ENCODE measurements at regions not wholly inside any gene's neighbourhood (a gene's known extent, or its start where the extent isn't known, plus 50 kb on each side); places are given as distances from the start of the nearest gene placed in this dataset.

GRCh38 chr6:141610741-141611140 is 522.0 kb upstream of the GJE1 start:
- TF ChIP-seq, protein P1, sequence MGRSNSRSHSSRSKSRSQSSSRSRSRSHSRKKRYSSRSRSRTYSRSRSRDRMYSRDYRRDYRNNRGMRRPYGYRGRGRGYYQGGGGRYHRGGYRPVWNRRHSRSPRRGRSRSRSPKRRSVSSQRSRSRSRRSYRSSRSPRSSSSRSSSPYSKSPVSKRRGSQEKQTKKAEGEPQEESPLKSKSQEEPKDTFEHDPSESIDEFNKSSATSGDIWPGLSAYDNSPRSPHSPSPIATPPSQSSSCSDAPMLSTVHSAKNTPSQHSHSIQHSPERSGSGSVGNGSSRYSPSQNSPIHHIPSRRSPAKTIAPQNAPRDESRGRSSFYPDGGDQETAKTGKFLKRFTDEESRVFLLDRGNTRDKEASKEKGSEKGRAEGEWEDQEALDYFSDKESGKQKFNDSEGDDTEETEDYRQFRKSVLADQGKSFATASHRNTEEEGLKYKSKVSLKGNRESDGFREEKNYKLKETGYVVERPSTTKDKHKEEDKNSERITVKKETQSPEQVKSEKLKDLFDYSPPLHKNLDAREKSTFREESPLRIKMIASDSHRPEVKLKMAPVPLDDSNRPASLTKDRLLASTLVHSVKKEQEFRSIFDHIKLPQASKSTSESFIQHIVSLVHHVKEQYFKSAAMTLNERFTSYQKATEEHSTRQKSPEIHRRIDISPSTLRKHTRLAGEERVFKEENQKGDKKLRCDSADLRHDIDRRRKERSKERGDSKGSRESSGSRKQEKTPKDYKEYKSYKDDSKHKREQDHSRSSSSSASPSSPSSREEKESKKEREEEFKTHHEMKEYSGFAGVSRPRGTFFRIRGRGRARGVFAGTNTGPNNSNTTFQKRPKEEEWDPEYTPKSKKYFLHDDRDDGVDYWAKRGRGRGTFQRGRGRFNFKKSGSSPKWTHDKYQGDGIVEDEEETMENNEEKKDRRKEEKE (IDR thresholded peaks at IDR 0.05; ENCODE audit: borderline replicate concordance in 1 of 2, control insufficient read depth in 1 of 2, low read depth in 2 of 2, low read length in 1 of 2), result no peak
- TF ChIP-seq, protein P2, sequence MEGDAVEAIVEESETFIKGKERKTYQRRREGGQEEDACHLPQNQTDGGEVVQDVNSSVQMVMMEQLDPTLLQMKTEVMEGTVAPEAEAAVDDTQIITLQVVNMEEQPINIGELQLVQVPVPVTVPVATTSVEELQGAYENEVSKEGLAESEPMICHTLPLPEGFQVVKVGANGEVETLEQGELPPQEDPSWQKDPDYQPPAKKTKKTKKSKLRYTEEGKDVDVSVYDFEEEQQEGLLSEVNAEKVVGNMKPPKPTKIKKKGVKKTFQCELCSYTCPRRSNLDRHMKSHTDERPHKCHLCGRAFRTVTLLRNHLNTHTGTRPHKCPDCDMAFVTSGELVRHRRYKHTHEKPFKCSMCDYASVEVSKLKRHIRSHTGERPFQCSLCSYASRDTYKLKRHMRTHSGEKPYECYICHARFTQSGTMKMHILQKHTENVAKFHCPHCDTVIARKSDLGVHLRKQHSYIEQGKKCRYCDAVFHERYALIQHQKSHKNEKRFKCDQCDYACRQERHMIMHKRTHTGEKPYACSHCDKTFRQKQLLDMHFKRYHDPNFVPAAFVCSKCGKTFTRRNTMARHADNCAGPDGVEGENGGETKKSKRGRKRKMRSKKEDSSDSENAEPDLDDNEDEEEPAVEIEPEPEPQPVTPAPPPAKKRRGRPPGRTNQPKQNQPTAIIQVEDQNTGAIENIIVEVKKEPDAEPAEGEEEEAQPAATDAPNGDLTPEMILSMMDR (IDR thresholded peaks at IDR 0.05 in 2 of 3, conservative IDR thresholded peaks at IDR 0.05 in 1 of 3; ENCODE audit: insufficient read depth in 2 of 3, low read depth in 1 of 3, low read length in 3 of 3), result no peak
- no peak for TF ChIP-seq STAT5A (IDR thresholded peaks at IDR 0.05; ENCODE audit: borderline replicate concordance, low read length)
- TF ChIP-seq ZNF121 (CRISPR knock-in tag; conservative IDR thresholded peaks at IDR 0.05), result no peak
- no peak for TF ChIP-seq ZBTB43 (CRISPR knock-in tag; IDR thresholded peaks at IDR 0.05)
- TF ChIP-seq, protein P3, sequence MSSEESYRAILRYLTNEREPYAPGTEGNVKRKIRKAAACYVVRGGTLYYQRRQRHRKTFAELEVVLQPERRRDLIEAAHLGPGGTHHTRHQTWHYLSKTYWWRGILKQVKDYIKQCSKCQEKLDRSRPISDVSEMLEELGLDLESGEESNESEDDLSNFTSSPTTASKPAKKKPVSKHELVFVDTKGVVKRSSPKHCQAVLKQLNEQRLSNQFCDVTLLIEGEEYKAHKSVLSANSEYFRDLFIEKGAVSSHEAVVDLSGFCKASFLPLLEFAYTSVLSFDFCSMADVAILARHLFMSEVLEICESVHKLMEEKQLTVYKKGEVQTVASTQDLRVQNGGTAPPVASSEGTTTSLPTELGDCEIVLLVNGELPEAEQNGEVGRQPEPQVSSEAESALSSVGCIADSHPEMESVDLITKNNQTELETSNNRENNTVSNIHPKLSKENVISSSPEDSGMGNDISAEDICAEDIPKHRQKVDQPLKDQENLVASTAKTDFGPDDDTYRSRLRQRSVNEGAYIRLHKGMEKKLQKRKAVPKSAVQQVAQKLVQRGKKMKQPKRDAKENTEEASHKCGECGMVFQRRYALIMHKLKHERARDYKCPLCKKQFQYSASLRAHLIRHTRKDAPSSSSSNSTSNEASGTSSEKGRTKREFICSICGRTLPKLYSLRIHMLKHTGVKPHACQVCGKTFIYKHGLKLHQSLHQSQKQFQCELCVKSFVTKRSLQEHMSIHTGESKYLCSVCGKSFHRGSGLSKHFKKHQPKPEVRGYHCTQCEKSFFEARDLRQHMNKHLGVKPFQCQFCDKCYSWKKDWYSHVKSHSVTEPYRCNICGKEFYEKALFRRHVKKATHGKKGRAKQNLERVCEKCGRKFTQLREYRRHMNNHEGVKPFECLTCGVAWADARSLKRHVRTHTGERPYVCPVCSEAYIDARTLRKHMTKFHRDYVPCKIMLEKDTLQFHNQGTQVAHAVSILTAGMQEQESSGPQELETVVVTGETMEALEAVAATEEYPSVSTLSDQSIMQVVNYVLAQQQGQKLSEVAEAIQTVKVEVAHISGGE (CRISPR knock-in tag; IDR thresholded peaks at IDR 0.05), result no peak

Data from K562 (cell line).